ENCODE measurements at regions not wholly inside any gene's neighbourhood (a gene's known extent, or its start where the extent isn't known, plus 50 kb on each side); places are given as distances from the start of the nearest gene placed in this dataset.

DNA sequence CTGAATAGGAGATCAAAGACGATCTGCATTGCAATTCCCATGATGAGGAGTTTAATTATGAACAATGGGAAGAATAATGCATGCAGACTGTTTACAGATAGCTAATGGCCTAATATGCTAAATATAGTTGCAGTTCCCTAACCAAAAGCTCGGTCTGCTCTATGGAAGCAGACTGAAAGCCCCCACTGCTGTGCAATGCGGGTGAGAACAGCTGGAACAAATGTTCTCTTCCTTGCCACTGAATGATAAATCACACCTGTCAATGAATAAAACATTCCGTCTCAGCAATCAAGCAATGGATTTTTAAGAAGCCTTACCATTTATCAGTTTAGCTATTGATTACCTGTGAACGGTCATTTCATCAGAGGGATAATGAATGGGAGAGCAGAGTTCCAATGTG is 704.5 kb upstream of the RAB6C start:
- no peaks in the 10 kb centered on the region for H3K9me3 ChIP-seq (ENCODE audit: control insufficient read depth, low read depth, low read length)
- no peak overlapping the region for H3K27ac ChIP-seq (ENCODE audit: control insufficient read depth, insufficient read depth, low read length)
- no peak overlapping the region for H2AFZ ChIP-seq (ENCODE audit: control insufficient read depth, low read length)
- H3K9me1 ChIP-seq (ENCODE audit: control insufficient read depth, extremely low read depth, insufficient read depth, low read length), result no peaks in the 10 kb centered on the region
- H3K9ac ChIP-seq (ENCODE audit: control insufficient read depth, extremely low read depth, insufficient read depth, low read length), result no peak overlapping the region
- no peaks in the 10 kb centered on the region for H3K36me3 ChIP-seq (ENCODE audit: control insufficient read depth in 2 of 2, extremely low read depth in 1 of 2, insufficient read depth in 2 of 2, low read length in 2 of 2)
- FAIRE-seq (no peak), DNase-seq (ENCODE audit: low read depth, low spot score) (no peak)
- dilution Hi-C loops (cut with MboI; ENCODE audit: extremely low pct_ligation_motif_present, low sequenced_read_pairs), result no loop called here
- no peaks in the 10 kb centered on the region for H3K79me2 ChIP-seq (ENCODE audit: control insufficient read depth, insufficient read depth, low read length)
- H4K20me1 ChIP-seq (ENCODE audit: control insufficient read depth, extremely low read depth, insufficient read depth, low read length), result no peaks in the 10 kb centered on the region
- H3K4me3 ChIP-seq (ENCODE audit: control insufficient read depth in 2 of 3, extremely low read depth in 1 of 3, insufficient read depth in 2 of 3, low read depth in 1 of 3, low read length in 3 of 3), result no peak overlapping the region
- peaks cover 5% of the 10 kb centered on the region for H3K4me1 ChIP-seq (ENCODE audit: control insufficient read depth, extremely low read depth, insufficient read depth, low read length)
- H3K4me2 ChIP-seq (ENCODE audit: control insufficient read depth, extremely low read depth, insufficient read depth, low read depth, low read length), result no peak overlapping the region
- H3K27me3 ChIP-seq (ENCODE audit: control insufficient read depth, extremely low read depth, insufficient read depth, low read length), result no peaks in the 10 kb centered on the region
- no peak for TF ChIP-seq EZH2 (IDR thresholded peaks at IDR 0.05; ENCODE audit: low read length)
- TF ChIP-seq, protein P1, sequence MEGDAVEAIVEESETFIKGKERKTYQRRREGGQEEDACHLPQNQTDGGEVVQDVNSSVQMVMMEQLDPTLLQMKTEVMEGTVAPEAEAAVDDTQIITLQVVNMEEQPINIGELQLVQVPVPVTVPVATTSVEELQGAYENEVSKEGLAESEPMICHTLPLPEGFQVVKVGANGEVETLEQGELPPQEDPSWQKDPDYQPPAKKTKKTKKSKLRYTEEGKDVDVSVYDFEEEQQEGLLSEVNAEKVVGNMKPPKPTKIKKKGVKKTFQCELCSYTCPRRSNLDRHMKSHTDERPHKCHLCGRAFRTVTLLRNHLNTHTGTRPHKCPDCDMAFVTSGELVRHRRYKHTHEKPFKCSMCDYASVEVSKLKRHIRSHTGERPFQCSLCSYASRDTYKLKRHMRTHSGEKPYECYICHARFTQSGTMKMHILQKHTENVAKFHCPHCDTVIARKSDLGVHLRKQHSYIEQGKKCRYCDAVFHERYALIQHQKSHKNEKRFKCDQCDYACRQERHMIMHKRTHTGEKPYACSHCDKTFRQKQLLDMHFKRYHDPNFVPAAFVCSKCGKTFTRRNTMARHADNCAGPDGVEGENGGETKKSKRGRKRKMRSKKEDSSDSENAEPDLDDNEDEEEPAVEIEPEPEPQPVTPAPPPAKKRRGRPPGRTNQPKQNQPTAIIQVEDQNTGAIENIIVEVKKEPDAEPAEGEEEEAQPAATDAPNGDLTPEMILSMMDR (optimal IDR thresholded peaks at IDR 0.05 in 1 of 3, IDR thresholded peaks at IDR 0.05 in 1 of 3, conservative IDR thresholded peaks at IDR 0.05 in 1 of 3; ENCODE audit: extremely low read depth in 1 of 3, insufficient read depth in 2 of 3, low read length in 3 of 3), result no peak

- dilution Hi-C loops (cut with MboI; ENCODE audit: extremely low pct_ligation_motif_present, low sequenced_read_pairs), result no loop called here
- Histone ChIP-seq H3K4me3 (ENCODE audit: control insufficient read depth in 2 of 3, extremely low read depth in 1 of 3, insufficient read depth in 2 of 3, low read depth in 1 of 3, low read length in 3 of 3) (no peak overlapping the region), H3K9me3 (ENCODE audit: control insufficient read depth, low read depth, low read length) (no peaks in the 10 kb centered on the region), H2AFZ (ENCODE audit: control insufficient read depth, low read length) (no peak overlapping the region), H3K27ac (ENCODE audit: control insufficient read depth, insufficient read depth, low read length) (no peak overlapping the region), H4K20me1 (ENCODE audit: control insufficient read depth, extremely low read depth, insufficient read depth, low read length) (no peaks in the 10 kb centered on the region), H3K9me1 (ENCODE audit: control insufficient read depth, extremely low read depth, insufficient read depth, low read length) (no peaks in the 10 kb centered on the region), H3K79me2 (ENCODE audit: control insufficient read depth, insufficient read depth, low read length) (no peaks in the 10 kb centered on the region), H3K9ac (ENCODE audit: control insufficient read depth, extremely low read depth, insufficient read depth, low read length) (no peak overlapping the region), H3K4me1 (ENCODE audit: control insufficient read depth, extremely low read depth, insufficient read depth, low read length) (peaks cover 5% of the 10 kb centered on the region), H3K36me3 (ENCODE audit: control insufficient read depth in 2 of 2, extremely low read depth in 1 of 2, insufficient read depth in 2 of 2, low read length in 2 of 2) (no peaks in the 10 kb centered on the region), H3K4me2 (ENCODE audit: control insufficient read depth, extremely low read depth, insufficient read depth, low read depth, low read length) (no peak overlapping the region), H3K27me3 (ENCODE audit: control insufficient read depth, extremely low read depth, insufficient read depth, low read length) (no peaks in the 10 kb centered on the region)
- TF ChIP-seq, protein P1 (optimal IDR thresholded peaks at IDR 0.05 in 1 of 3, IDR thresholded peaks at IDR 0.05 in 1 of 3, conservative IDR thresholded peaks at IDR 0.05 in 1 of 3; ENCODE audit: extremely low read depth in 1 of 3, insufficient read depth in 2 of 3, low read length in 3 of 3), result no peak
- no peak for TF ChIP-seq EZH2 (IDR thresholded peaks at IDR 0.05; ENCODE audit: low read length)
- FAIRE-seq (no peak), DNase-seq (ENCODE audit: low read depth, low spot score) (no peak)
Measured at GRCh38 chr2:129275706-129276105, 703.8 kb upstream of the RAB6C start.
